ENCODE measurements at regions not wholly inside any gene's neighbourhood (a gene's known extent, or its start where the extent isn't known, plus 50 kb on each side); places are given as distances from the start of the nearest gene placed in this dataset.

DNA sequence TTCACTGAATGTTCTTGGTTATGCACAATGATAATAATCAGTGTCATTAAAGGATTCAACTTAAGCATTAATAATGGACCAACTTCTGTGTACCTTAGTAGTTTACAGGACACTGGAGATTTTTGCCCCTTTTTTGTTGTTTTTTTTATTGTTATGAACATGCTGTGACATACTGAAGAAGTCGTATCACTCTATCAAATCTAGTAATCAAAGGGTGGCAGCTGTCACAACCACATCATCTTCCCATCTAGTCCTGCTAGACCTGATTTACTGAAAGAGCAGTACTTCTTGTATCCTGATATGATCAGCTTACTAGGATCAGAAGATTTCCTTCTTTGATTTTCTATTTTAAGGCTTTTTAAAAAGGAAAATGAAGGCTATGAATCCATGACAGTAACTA lies 504.6 kb upstream of the CELF2 start:
- ChIA-PET CTCF (interaction anchor here (1.4 kb wide), 1 partner anchor 8 kb away, joined by 3 read pairs; no protein-coding TSS in a partner anchor), POLR2A (no interaction called here)
- TF ChIP-seq, protein P1, sequence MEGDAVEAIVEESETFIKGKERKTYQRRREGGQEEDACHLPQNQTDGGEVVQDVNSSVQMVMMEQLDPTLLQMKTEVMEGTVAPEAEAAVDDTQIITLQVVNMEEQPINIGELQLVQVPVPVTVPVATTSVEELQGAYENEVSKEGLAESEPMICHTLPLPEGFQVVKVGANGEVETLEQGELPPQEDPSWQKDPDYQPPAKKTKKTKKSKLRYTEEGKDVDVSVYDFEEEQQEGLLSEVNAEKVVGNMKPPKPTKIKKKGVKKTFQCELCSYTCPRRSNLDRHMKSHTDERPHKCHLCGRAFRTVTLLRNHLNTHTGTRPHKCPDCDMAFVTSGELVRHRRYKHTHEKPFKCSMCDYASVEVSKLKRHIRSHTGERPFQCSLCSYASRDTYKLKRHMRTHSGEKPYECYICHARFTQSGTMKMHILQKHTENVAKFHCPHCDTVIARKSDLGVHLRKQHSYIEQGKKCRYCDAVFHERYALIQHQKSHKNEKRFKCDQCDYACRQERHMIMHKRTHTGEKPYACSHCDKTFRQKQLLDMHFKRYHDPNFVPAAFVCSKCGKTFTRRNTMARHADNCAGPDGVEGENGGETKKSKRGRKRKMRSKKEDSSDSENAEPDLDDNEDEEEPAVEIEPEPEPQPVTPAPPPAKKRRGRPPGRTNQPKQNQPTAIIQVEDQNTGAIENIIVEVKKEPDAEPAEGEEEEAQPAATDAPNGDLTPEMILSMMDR (IDR thresholded peaks at IDR 0.05; ENCODE audit: control extremely low read depth, extremely low read depth, low read depth, missing control alignments) = no peak
- DNase-seq (ENCODE audit: extremely low spot score) = no peak

DNA sequence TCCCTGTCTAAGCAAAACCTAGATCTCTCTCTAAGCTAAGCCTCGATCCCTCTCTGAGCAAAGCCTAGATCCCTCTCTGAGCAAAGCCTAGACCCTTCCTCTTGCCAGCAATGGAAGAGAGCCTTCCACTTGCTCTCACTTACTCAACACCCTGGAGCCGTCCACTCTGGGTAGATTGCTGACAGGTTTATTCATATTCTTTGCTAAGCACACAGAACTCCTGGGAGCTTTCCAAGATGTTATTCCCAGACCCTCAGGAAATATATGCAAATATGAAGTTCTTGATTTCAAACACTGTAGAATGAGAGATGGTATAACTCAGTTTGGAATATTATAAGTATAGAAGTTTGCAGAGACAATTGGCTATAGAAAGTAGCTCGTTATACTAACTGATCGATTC lies 503.8 kb upstream of the CELF2 start:
- POLR2A ChIA-PET = no interaction called here
- TF ChIP-seq, protein P1 (IDR thresholded peaks at IDR 0.05; ENCODE audit: control extremely low read depth, extremely low read depth, low read depth, missing control alignments) = no peak
- CTCF ChIA-PET = no interaction called here
- DNase-seq (ENCODE audit: extremely low spot score) = no peak

DNA sequence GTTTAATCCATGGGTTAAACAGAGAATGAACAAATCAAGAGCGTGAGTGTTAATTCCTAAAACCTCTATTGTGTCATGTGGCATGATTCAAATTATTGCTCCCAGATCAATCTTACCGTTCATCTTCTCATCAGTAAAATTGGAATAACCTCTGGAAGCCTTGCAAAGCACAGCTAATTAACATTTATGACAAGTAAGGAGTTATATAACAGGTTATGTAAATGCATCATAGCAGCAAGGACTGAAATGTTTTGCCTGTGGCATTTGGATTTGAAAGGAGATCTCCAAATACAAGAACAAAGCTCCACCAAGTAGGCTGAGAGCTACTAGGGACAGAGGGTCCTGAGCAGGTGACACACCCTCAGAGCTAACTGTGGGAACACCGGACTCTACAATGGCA lies 502.9 kb upstream of the CELF2 start:
- POLR2A ChIA-PET = no interaction called here
- CTCF ChIA-PET = interaction anchor here (1.3 kb wide), 1 partner anchor 15 kb away, joined by 4 read pairs; no protein-coding TSS in a partner anchor
- TF ChIP-seq, protein P1 (IDR thresholded peaks at IDR 0.05; ENCODE audit: control extremely low read depth, extremely low read depth, low read depth, missing control alignments) = no peak
- no peak for DNase-seq (ENCODE audit: extremely low spot score)

DNA sequence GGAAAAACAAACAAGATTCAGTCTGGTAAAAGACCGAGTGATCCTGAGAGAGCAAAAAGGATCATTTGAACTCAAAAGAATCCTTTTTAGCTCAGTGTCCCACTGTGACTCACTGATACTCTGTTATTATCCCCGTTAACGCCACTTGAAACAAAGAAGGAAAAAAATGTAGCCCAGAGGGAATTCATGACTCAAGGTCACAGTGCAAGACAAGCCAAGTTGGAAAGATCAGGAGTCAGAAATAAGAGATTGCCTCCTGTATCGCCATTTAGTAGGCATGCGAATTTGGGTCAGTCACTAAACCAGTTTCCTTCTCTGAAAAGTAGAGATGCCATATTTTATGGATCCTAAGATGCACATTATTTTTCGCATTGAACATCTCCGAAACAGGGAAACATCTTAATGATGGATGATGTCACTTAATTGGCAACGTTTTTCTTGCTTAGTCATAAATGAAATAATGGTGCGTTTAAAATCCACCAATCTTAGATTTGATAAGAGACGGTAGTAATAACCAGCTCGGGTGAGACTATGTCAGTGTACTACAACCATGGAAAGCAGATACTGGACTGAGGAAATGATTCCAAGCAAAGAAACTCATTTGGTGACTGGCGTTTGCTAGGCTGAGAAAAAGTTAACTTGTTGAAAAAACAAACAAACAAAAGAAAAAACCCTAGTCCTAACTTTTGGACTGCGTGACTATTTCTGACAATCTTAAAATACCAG lies 502.0 kb upstream of the CELF2 start:
- POLR2A ChIA-PET = no interaction called here
- no peak for DNase-seq (ENCODE audit: extremely low spot score)
- CTCF ChIA-PET = interaction anchor here (1.3 kb wide), 1 partner anchor 16 kb away, joined by 4 read pairs; no protein-coding TSS in a partner anchor
- TF ChIP-seq, protein P1 (IDR thresholded peaks at IDR 0.05; ENCODE audit: control extremely low read depth, extremely low read depth, low read depth, missing control alignments) = no peak

DNA sequence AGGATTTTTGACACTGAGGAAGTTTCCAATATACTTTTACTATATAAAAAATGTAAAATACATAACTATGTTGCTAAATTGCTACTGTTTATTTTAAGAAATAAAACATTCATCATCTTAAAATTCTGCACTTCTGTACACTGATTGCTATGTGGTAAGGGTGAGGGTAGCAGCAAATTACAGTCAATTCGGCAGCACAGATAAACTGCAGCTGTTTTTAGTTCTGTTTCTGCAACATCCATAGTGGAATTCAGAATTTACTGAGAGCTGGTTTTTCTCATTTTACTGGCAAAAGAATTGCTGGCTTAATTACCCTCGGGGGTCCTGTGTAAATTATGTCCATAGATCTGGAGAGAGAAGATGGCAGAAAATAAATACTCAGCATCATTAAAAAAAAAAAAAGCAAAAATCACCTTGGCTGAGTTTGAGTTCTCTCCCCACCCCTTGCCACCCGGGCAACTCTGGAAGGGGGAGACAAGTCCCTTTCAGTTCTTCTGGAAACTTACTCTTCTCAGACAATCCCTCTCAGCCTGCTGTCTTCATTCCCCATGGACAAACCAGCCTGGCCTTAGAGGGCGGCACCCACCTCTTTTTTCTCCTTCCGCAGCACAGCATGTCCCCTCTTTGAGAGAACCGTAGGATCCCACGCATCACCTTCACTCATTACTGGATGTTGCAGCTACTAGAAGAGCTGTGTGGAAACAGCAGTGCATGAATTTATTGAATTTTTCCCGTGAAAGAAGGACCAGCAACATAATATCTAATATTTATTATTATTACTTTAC lies 501.1 kb upstream of the CELF2 start:
- POLR2A ChIA-PET = no interaction called here

DNA sequence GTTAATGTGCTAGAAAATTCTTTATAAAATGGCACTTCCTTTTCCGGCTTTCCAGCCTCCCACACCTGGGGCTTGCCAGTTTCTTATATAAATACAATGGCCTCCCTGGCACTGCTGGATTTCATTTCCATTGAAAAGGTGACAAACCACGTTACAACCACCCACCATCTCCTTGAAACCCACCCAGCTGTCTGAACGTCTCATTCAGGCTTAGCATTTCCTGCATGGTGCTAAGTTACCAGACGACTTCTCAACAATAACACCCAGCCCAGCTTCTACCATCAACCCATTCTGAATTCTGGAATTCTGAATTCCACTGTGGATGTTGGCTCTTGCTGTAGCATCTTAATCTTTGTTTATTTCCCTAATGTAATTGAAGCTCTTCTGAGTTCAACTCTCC lies 499.8 kb upstream of the CELF2 start:
- TF ChIP-seq, protein P1 (IDR thresholded peaks at IDR 0.05; ENCODE audit: control extremely low read depth, extremely low read depth, low read depth, missing control alignments) = no peak
- no peak for DNase-seq (ENCODE audit: extremely low spot score)
- POLR2A ChIA-PET = no interaction called here
- CTCF ChIA-PET = interaction anchor here (0.9 to 1.5 kb wide), 3 partner anchors 22 to 752 kb away, joined by 3 to 5 read pairs (median 3); no protein-coding TSS in a partner anchor

More for the DNA sequence above, 501.1 kb upstream of the CELF2 start:
- TF ChIP-seq, protein P1 (IDR thresholded peaks at IDR 0.05; ENCODE audit: control extremely low read depth, extremely low read depth, low read depth, missing control alignments) = no peak
- CTCF ChIA-PET = interaction anchor here (1.2 kb wide), 2 partner anchors 11 to 36 kb away, joined by 3 read pairs; no protein-coding TSS in a partner anchor
- no peak for DNase-seq (ENCODE audit: extremely low spot score)
